SKM-1 treated with dmso at 0.1 percent for 144 hours (cell line): ENCODE measurements at regions not wholly inside any gene's neighbourhood (a gene's known extent, or its start where the extent isn't known, plus 50 kb on each side); places are given as distances from the start of the nearest gene placed in this dataset.
A peak's percentile ranks its signal among the peaks of the same experiment; 100 is the strongest.

Source experiments
- DNase-seq: peaks from one replicate; lab custom pipeline; 2025; ENCODE audit not compliant: unreplicated experiment; lab: John Stamatoyannopoulos, UW

DNA sequence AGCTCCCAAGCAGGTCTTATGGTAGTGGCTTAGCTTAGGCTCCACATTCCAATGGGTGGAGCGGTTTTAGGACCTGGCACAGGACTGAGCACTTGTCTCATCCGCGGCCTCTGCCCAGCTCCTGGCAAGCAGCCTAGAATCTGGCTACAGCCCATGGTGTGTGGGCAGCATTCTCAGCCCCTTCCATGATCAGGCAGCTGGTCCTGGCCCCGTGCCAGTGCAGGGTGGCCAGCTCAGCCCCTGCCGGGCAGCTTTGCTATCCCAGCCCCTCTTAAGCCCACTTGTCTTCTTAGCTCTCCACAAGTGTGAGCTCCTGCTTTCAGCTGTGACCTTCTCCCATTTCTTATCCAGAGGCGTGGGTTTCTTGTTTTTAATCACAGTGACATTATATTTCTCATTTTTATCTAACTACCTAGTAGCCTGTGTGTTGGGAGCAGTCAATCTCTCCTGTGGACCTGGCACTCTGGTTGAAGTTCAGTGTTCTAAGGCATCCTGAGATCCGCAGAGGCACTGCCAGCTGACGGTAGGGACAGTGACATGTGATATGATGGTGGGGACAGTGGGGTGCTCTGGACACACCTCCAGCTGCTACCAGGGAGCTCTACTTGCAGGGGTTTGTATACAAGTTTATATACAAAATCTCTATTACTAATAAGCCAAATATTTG is 84.5 kb upstream of the PRNP start:
- no peak for DNase-seq

- no peak for DNase-seq
These were observed 85.8 kb upstream of the PRNP start for GRCh38 chr20:4600308-4601014.

- no peak for DNase-seq
These were observed 89.0 kb upstream of the PRNP start for GRCh38 chr20:4597215-4597614.

GRCh38 chr20:4593149-4593525 is 93.1 kb upstream of the PRNP start:
- no peak for DNase-seq

- peak; percentile 11 for DNase-seq
These were observed 93.7 kb upstream of the PRNP start for GRCh38 chr20:4592316-4593148.

GRCh38 chr20:4591975-4592315 is 94.3 kb upstream of the PRNP start:
- DNase-seq: no peak

DNA sequence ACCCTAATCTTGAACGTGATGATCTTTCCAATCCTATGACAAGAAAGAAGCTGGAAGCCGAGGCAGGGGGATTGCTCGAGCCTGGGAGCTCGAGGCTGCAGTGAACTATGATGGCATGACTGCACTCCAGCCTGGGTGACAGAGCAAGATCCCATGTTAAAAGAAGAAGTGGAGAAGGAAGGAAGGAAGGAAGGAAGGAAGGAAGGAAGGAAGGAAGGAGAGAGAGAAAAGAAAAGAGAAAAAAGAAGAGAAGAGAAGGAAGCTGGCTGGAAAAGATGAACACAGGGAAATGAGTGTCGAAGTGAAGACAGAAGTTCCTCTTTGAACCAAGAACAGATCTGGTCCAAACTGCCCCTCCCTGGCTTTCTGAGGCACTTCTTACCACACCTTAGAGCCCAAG is 100.5 kb upstream of the PRNP start:
- DNase-seq: no peak

GRCh38 chr20:4585104-4585753 is 101.0 kb upstream of the PRNP start:
- no peak for DNase-seq

GRCh38 chr20:4584510-4584909 is 101.7 kb upstream of the PRNP start:
- DNase-seq: no peak

DNA sequence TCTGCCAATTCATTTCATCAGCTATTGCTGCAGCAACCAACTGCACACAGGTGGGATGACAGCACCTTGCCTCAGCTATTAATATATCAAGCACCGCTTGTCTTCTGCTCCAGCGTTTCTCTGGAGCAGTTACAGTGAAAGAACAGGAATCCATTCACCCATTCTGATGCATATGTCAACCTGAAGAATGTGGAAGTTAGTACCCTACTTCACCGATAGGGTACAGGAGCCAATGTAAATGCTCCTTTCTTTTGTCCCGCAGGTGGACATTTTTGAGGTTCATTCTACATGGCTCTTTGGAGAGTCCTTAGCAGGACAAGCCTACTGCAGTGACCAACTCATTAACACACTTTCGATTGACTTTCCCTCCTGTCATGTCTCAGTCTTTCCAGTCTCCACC is 104.4 kb upstream of the PRNP start:
- no peak for DNase-seq

DNA sequence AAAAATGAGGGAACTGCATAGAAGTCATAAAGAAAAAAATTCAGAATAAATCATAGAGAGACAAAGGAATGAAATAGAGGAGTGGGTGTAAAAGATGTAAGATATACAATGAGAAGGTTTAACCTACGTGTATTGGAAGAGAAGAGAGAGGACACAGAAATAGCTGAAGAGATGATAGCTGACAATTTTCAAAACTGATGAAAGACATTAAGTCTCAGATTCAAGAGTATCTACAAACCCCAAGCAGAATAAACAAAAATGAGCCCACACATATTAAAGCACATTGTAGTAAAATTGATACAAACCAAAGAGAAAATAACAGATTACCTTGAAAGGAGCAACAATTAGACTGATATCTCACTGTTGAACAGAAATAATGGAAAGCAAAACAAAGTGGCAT is 107.9 kb upstream of the PRNP start:
- no peak for DNase-seq

GRCh38 chr20:4574356-4574690 is 111.9 kb upstream of the PRNP start:
- DNase-seq: no peak

- DNase-seq: no peak
These were observed 112.5 kb upstream of the PRNP start for GRCh38 chr20:4573564-4574355.

GRCh38 chr20:4571759-4572531 is 114.3 kb upstream of the PRNP start:
- no peak for DNase-seq

GRCh38 chr20:4569865-4570264 is 116.4 kb upstream of the PRNP start:
- DNase-seq: no peak

- DNase-seq: no peak
These were observed 117.2 kb upstream of the PRNP start for GRCh38 chr20:4569092-4569491.

- no peak for DNase-seq
These were observed 117.8 kb upstream of the PRNP start for GRCh38 chr20:4568361-4568959.

- no peak for DNase-seq
These were observed 119.1 kb upstream of the PRNP start for GRCh38 chr20:4567170-4567569.

GRCh38 chr20:4563534-4563933 is 122.7 kb upstream of the PRNP start:
- no peak for DNase-seq

DNA sequence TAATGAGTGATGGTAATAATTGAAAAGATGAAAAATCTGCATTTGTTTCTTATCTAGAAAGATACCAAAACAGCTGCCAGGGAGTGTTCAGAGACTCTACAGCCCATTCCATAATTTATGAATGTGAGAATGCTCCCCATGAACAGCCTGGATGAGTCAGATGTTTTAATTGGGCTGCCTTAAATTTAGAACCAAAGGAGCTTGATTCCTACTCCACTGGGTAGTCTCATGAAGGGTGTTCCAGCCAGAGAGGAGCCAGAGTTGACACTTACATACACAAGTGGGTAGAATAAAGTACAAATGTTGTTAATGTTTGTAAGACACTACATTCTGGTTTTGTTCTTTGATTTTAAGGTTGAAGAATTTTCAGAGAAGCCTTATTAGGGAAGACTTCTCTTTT is 123.2 kb upstream of the PRNP start:
- no peak for DNase-seq
